Activated naive CD8-positive, alpha-beta T cell treated with anti-CD3 and anti-CD28 coated beads, Interleukin-2, amount 10 ng/mL, durations not matched to agents 7 days and 5 days (primary cell): ENCODE measurements at regions not wholly inside any gene's neighbourhood (a gene's known extent, or its start where the extent isn't known, plus 50 kb on each side); places are given as distances from the start of the nearest gene placed in this dataset.
"Not testable (repeated sequence)": the region's sequence is repeated elsewhere in the genome, so short reads cannot be mapped to it uniquely, and the experiment has no call there.

Source experiments
- ATAC-seq: fragments of 150-1000 bp; cut with Tn5 transposase; one replicate; pipeline ENCODE4 v1.10.0; 2021; ENCODE audit warnings: low read depth, moderate library complexity
- POLR2A ChIA-PET: fragments of 350-600 bp; sonication (Branson Sonifier 250); formaldehyde crosslinking; loops from one replicate; lab custom pipeline; 2021; ENCODE audit warnings: antibody characterized with exemption; lab: Charles Lee
- DNase-seq: peaks from one replicate; pipeline ENCODE4 v3.0.0; 2021
- H3K27ac Mint-ChIP-seq: one replicate; pipeline ENCODE4 v1.8.0; 2022; ENCODE audit warnings: mild to moderate bottlenecking, mixed read lengths
- H3K27me3 Mint-ChIP-seq: one replicate; pipeline ENCODE4 v1.8.0; 2022; ENCODE audit warnings: mild to moderate bottlenecking, moderate library complexity, mixed read lengths
- H3K36me3 Mint-ChIP-seq: one replicate; pipeline ENCODE4 v1.8.0; 2021; ENCODE audit warnings: mild to moderate bottlenecking, mixed read lengths
- H3K4me1 Mint-ChIP-seq: one replicate; pipeline ENCODE4 v1.8.0; 2021; ENCODE audit warnings: mixed read lengths
- H3K4me3 Mint-ChIP-seq: one replicate; pipeline ENCODE4 v1.8.0; 2022; ENCODE audit warnings: mild to moderate bottlenecking, moderate library complexity, mixed read lengths
- H3K9me3 Mint-ChIP-seq: one replicate; pipeline ENCODE4 v1.8.0; 2021; ENCODE audit warnings: mixed read lengths

DNA sequence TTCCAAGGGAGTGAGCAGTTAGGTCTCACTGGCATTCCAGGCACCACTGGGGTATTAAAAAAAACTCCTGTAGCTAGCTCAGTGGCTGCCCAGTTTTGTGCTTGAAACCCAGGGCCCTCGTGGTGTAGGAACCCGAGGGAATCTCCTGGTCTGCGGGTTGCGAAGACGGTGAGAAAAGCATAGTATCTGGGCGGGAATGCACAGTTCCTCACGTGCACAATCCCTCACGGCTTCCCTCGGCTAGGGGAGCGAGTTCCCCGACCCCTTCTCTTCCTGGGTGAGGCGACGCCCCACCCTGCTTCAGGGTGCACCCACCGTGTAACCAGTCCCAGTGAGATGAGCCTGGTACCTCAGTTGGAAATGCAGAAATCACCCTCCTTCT is 50.5 kb upstream of the PGBD5 start:
- Mint-ChIP-seq H3K36me3 (no peaks in the 10 kb centered on the region), H3K4me3 (no peak overlapping the region), H3K27me3 (peaks cover 25% of the 10 kb centered on the region), H3K9me3 (peaks cover 5% of the 10 kb centered on the region), H3K4me1 (no peaks in the 10 kb centered on the region), H3K27ac (no peak overlapping the region)
- DNase-seq (no peak), ATAC-seq (no peak)
- POLR2A ChIA-PET, result no interaction called here

- H3K9me3 Mint-ChIP-seq, H3K27ac Mint-ChIP-seq, ATAC-seq, DNase-seq, H3K4me1 Mint-ChIP-seq, H3K4me3 Mint-ChIP-seq, H3K36me3 Mint-ChIP-seq, POLR2A ChIA-PET: not testable (repeated sequence)
- H3K27me3 Mint-ChIP-seq, result peaks cover 23% of the 10 kb centered on the region
Measured at GRCh38 chr1:230475856-230476621, 49.9 kb upstream of the PGBD5 start.
